ENCODE measurements at regions not wholly inside any gene's neighbourhood (a gene's known extent, or its start where the extent isn't known, plus 50 kb on each side); places are given as distances from the start of the nearest gene placed in this dataset.
A peak's percentile ranks its signal among the peaks of the same experiment; 100 is the strongest.
"Not testable (repeated sequence)": the region's sequence is repeated elsewhere in the genome, so short reads cannot be mapped to it uniquely, and the experiment has no call there.

GRCh38 chr4:163077680-163078079, 89.0 kb downstream of the NAF1 start:
- DNase-seq: no peak

GRCh38 chr4:163072222-163072621, 94.5 kb downstream of the NAF1 start:
- DNase-seq: no peak

- DNase-seq: no peak
Observed at GRCh38 chr4:163071308-163071707, 95.4 kb downstream of the NAF1 start.

GRCh38 chr4:163070023-163070422, 96.7 kb downstream of the NAF1 start:
- DNase-seq: no peak

GRCh38 chr4:163063891-163064290, 102.8 kb downstream of the NAF1 start:
- no peak for DNase-seq

- DNase-seq: peak in 1 of 2 donors; percentile 6
Observed at GRCh38 chr4:163048447-163048846, 118.2 kb downstream of the NAF1 start.

GRCh38 chr4:163042306-163042705, 124.4 kb downstream of the NAF1 start:
- DNase-seq: no peak

- no peak for DNase-seq
Observed at GRCh38 chr4:163017135-163017534, 149.6 kb downstream of the NAF1 start.

GRCh38 chr4:163012816-163013215, 153.9 kb downstream of the NAF1 start:
- no peak for DNase-seq

GRCh38 chr4:163003979-163004378, 162.7 kb downstream of the NAF1 start:
- no peak for DNase-seq

- no peak for DNase-seq
Observed at GRCh38 chr4:162988530-162988929, 178.2 kb downstream of the NAF1 start.

GRCh38 chr4:162985131-162985530, 181.6 kb downstream of the NAF1 start:
- DNase-seq: no peak

- DNase-seq: no peak
Observed at GRCh38 chr4:162984621-162985020, 182.1 kb downstream of the NAF1 start.

- DNase-seq: no peak
Observed at GRCh38 chr4:162981823-162982222, 184.9 kb downstream of the NAF1 start.

GRCh38 chr4:162978398-162978797, 188.3 kb downstream of the NAF1 start:
- DNase-seq: no peak

- no peak for DNase-seq
Observed at GRCh38 chr4:162977788-162978187, 188.9 kb downstream of the NAF1 start.

- DNase-seq: no peak
Observed at GRCh38 chr4:162972661-162973330, 193.9 kb downstream of the NAF1 start.

GRCh38 chr4:162969194-162969593, 197.5 kb downstream of the NAF1 start:
- DNase-seq: no peak

GRCh38 chr4:162965978-162966377, 200.7 kb downstream of the NAF1 start:
- not testable (repeated sequence) for DNase-seq

- DNase-seq: no peak
Observed at GRCh38 chr4:162959046-162959445, 207.6 kb downstream of the NAF1 start.

GRCh38 chr4:162957521-162958143, 209.1 kb downstream of the NAF1 start:
- no peak for DNase-seq

- no peak for DNase-seq
Observed at GRCh38 chr4:162954976-162955375, 211.7 kb downstream of the NAF1 start.

GRCh38 chr4:162952232-162952631, 214.5 kb downstream of the NAF1 start:
- no peak for DNase-seq

GRCh38 chr4:162945713-162946112, 221.0 kb downstream of the NAF1 start:
- no peak for DNase-seq

GRCh38 chr4:162943263-162943662, 223.4 kb downstream of the NAF1 start:
- DNase-seq: no peak
